Vagina (tissue), 2 donors: ENCODE measurements at regions not wholly inside any gene's neighbourhood (a gene's known extent, or its start where the extent isn't known, plus 50 kb on each side); places are given as distances from the start of the nearest gene placed in this dataset.

Source experiments
- CTCF ChIP-seq, 3 experiments: fragments of 450-650 bp in 2 of 3; fragments of 200-600 bp in 1 of 3; sonication (generic) in 1 of 3; IDR thresholded peaks; one replicate each; pipeline ENCODE4 v1.5.1; 2017 to 2019; ENCODE audit warnings: antibody characterized with exemption in 3 of 3, mild to moderate bottlenecking in 2 of 3, moderate library complexity in 2 of 3
- POLR2A ChIP-seq, 2 donors: fragments of 450-650 bp; IDR thresholded peaks; one replicate each; pipeline ENCODE4 v1.6.1; 2017; ENCODE audit warnings: antibody characterized with exemption in 2 of 2, mild to moderate bottlenecking in 2 of 2, moderate library complexity in 2 of 2
- POLR2AphosphoS5 ChIP-seq, 2 donors: sonication (generic); formaldehyde crosslinking; IDR thresholded peaks; one replicate each; pipeline ENCODE4 v1.9.0; 2017; ENCODE audit warnings: antibody characterized with exemption in 2 of 2, mild to moderate bottlenecking in 2 of 2, low read depth in 1 of 2; ENCODE audit not compliant: insufficient read depth in 1 of 2

- TF ChIP-seq POLR2A (IDR thresholded peaks at IDR 0.05) (no peak), POLR2AphosphoS5 (IDR thresholded peaks at IDR 0.05; ENCODE audit: insufficient read depth in 1 of 2, low read depth in 1 of 2) (no peak), CTCF (IDR thresholded peaks at IDR 0.05) (no peak)
These were observed 105.3 kb upstream of the BOD1 start for GRCh38 chr5:173721601-173722232.
